Gastrocnemius medialis (tissue), 4 donors: ENCODE measurements at regions not wholly inside any gene's neighbourhood (a gene's known extent, or its start where the extent isn't known, plus 50 kb on each side); places are given as distances from the start of the nearest gene placed in this dataset.

ENCODE experiments used
- ATAC-seq, 2 donors: fragments of 150-250 bp; one replicate each; pipeline ENCODE4 v1.9.1; 2016
- DNase-seq, 2 donors: peaks; one replicate each; pipeline ENCODE4 v3.0.0-alpha.2; 2019
- H3K27ac ChIP-seq, 4 donors: fragments of 200-600 bp; sonication (generic); 1 replicate in 1 of 4; 2 replicates in 3 of 4; pipeline ENCODE4 v1.5.1; 2016 to 2018; ENCODE audit warnings: mild to moderate bottlenecking in 2 of 4, moderate library complexity in 1 of 4
- H3K27me3 ChIP-seq, 3 donors: fragments of 200-600 bp; sonication (generic) in 2 of 3; 1 replicate in 1 of 3; 2 replicates in 2 of 3; pipeline versions ENCODE4 v1.5.1 to v1.6.0; 2016 to 2019; ENCODE audit warnings: mild to moderate bottlenecking in 1 of 3, moderate library complexity in 1 of 3
- H3K36me3 ChIP-seq, 2 donors: fragments of 200-600 bp; sonication (generic) in 1 of 2; one replicate each; pipeline ENCODE4 v1.5.1; 2017 to 2018
- H3K4me1 ChIP-seq, 2 donors: fragments of 200-600 bp; sonication (generic) in 1 of 2; one replicate each; pipeline ENCODE4 v1.5.1; 2016 to 2017; ENCODE audit warnings: mild to moderate bottlenecking in 2 of 2
- H3K4me3 ChIP-seq, 4 donors: fragments of 200-600 bp; sonication (generic) in 3 of 4; 1 replicate in 1 of 4; 2 replicates in 3 of 4; pipeline ENCODE4 v1.5.1; 2016 to 2019; ENCODE audit warnings: mild to moderate bottlenecking in 2 of 4
- H3K9me3 ChIP-seq, 3 donors: fragments of 200-600 bp; sonication (generic) in 2 of 3; 1 replicate in 1 of 3; 2 replicates in 2 of 3; pipeline ENCODE4 v1.5.1; 2016 to 2019
- CTCF ChIP-seq, 5 experiments: fragments of 450-650 bp in 3 of 5; fragments of 200-600 bp in 2 of 5; sonication (generic) in 2 of 5; IDR thresholded peaks in 4 of 5; conservative IDR thresholded peaks in 1 of 5; 1 replicate in 4 of 5; 2 replicates in 1 of 5; pipeline ENCODE4 v1.5.1; 2016 to 2019; ENCODE audit warnings: antibody characterized with exemption in 5 of 5, mild to moderate bottlenecking in 3 of 5, moderate library complexity in 3 of 5
- POLR2A ChIP-seq, 2 donors: fragments of 450-650 bp; IDR thresholded peaks; one replicate each; pipeline ENCODE4 v1.6.1; 2017; ENCODE audit warnings: antibody characterized with exemption in 2 of 2, mild to moderate bottlenecking in 2 of 2, moderate library complexity in 2 of 2
- in situ Hi-C, 4 donors: fragments of 200-750 bp; cut with MboI; loops; one replicate each; pipeline versions ENCODE4 v1.15.0 to v1.8.0; 2017; ENCODE audit warnings: low sequenced_read_pairs in 4 of 4
- intact Hi-C: fragments of 100-400 bp; cut with DNase I; formaldehyde crosslinking; loops from one replicate; pipeline ENCODE4 v1.15.1; 2023; ENCODE audit warnings: low total_unique reads

- DNase-seq (no peak), ATAC-seq (no peak)
- Histone ChIP-seq H3K27me3 (no peaks in the 10 kb centered on the region), H3K4me3 (no peak overlapping the region), H3K9me3 (no peaks in the 10 kb centered on the region), H3K36me3 (no peaks in the 10 kb centered on the region), H3K4me1 (peaks cover 0 to 3% of the 10 kb centered on the region in 2 donors), H3K27ac (no peak overlapping the region)
- in situ Hi-C loops (no loop called here), intact Hi-C loops (no loop called here)
- TF ChIP-seq POLR2A (IDR thresholded peaks at IDR 0.05) = no peak
- no peak for TF ChIP-seq CTCF (IDR thresholded peaks at IDR 0.05 in 4 of 5, conservative IDR thresholded peaks at IDR 0.05 in 1 of 5)
Observed at GRCh38 chr6:11917951-11918738, 94.0 kb upstream of the HIVEP1 start.

GRCh38 chr6:11912420-11912819, 99.7 kb upstream of the HIVEP1 start:
- no peaks in the 10 kb centered on the region for H3K36me3 ChIP-seq
- no peak overlapping the region for H3K27ac ChIP-seq
- intact Hi-C loops (no loop called here), in situ Hi-C loops (no loop called here)
- H3K4me1 ChIP-seq = no peaks in the 10 kb centered on the region
- H3K27me3 ChIP-seq = no peaks in the 10 kb centered on the region
- no peak for DNase-seq
- H3K4me3 ChIP-seq = no peak overlapping the region
- no peak for ATAC-seq
- H3K9me3 ChIP-seq = no peaks in the 10 kb centered on the region
- TF ChIP-seq CTCF (IDR thresholded peaks at IDR 0.05 in 4 of 5, conservative IDR thresholded peaks at IDR 0.05 in 1 of 5) (no peak), POLR2A (IDR thresholded peaks at IDR 0.05) (no peak)

GRCh38 chr6:11911538-11911937, 100.6 kb upstream of the HIVEP1 start:
- Histone ChIP-seq H3K9me3 (no peaks in the 10 kb centered on the region), H3K27me3 (no peaks in the 10 kb centered on the region), H3K4me1 (no peaks in the 10 kb centered on the region), H3K4me3 (no peak overlapping the region), H3K36me3 (no peaks in the 10 kb centered on the region), H3K27ac (no peak overlapping the region)
- no peak for ATAC-seq
- no peak for DNase-seq
- TF ChIP-seq POLR2A (IDR thresholded peaks at IDR 0.05) = no peak
- TF ChIP-seq CTCF (IDR thresholded peaks at IDR 0.05 in 4 of 5, conservative IDR thresholded peaks at IDR 0.05 in 1 of 5) = no peak
- intact Hi-C loops = no loop called here
- in situ Hi-C loops = no loop called here

- Histone ChIP-seq H3K9me3 (no peaks in the 10 kb centered on the region), H3K36me3 (no peaks in the 10 kb centered on the region), H3K4me3 (no peak overlapping the region), H3K27ac (no peak overlapping the region), H3K4me1 (no peaks in the 10 kb centered on the region), H3K27me3 (no peaks in the 10 kb centered on the region)
- in situ Hi-C loops = no loop called here
- intact Hi-C loops = no loop called here
- TF ChIP-seq POLR2A (IDR thresholded peaks at IDR 0.05) (no peak), CTCF (IDR thresholded peaks at IDR 0.05 in 4 of 5, conservative IDR thresholded peaks at IDR 0.05 in 1 of 5) (no peak)
- ATAC-seq (no peak), DNase-seq (no peak)
Observed at GRCh38 chr6:11909696-11910132, 102.4 kb upstream of the HIVEP1 start.
